GM20000 (cell line): ENCODE measurements at regions not wholly inside any gene's neighbourhood (a gene's known extent, or its start where the extent isn't known, plus 50 kb on each side); places are given as distances from the start of the nearest gene placed in this dataset.
"Not testable (repeated sequence)": the region's sequence is repeated elsewhere in the genome, so short reads cannot be mapped to it uniquely, and the experiment has no call there.

Source experiments
- DNase-seq: peaks from one replicate; pipeline ENCODE4 v3.0.0; 2012; ENCODE audit warnings: low spot score
- TF ChIP-seq, protein P1 (sequence below): IDR thresholded peaks from 2 replicates; pipeline ENCODE4 v1.5.1; 2012; ENCODE audit warnings: mild to moderate bottlenecking, control low read depth; ENCODE audit errors: extremely low read depth, missing control alignments

DNA sequence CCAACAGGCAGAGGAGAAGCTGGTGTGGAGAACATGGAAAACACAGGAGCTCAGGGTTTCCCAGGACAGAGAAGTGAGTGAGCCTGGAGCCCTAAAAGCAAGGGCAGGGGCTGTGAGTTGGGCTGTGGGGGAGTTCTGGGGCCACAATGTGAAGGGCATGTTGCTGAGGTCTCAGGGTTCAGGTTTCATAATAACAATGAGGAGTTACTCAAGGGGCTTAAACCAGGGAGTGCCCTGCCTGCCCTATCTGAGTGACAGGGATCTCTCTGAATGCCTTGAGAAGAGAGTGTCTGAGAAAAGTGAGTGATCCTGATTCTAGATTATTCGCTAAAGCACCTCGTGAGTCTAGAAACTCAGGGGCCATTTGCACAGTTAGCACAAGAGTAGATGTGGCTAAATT, 129.6 kb downstream of the VPREB1 start:
- TF ChIP-seq, protein P1, sequence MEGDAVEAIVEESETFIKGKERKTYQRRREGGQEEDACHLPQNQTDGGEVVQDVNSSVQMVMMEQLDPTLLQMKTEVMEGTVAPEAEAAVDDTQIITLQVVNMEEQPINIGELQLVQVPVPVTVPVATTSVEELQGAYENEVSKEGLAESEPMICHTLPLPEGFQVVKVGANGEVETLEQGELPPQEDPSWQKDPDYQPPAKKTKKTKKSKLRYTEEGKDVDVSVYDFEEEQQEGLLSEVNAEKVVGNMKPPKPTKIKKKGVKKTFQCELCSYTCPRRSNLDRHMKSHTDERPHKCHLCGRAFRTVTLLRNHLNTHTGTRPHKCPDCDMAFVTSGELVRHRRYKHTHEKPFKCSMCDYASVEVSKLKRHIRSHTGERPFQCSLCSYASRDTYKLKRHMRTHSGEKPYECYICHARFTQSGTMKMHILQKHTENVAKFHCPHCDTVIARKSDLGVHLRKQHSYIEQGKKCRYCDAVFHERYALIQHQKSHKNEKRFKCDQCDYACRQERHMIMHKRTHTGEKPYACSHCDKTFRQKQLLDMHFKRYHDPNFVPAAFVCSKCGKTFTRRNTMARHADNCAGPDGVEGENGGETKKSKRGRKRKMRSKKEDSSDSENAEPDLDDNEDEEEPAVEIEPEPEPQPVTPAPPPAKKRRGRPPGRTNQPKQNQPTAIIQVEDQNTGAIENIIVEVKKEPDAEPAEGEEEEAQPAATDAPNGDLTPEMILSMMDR, result no peak
- no peak for DNase-seq

DNA sequence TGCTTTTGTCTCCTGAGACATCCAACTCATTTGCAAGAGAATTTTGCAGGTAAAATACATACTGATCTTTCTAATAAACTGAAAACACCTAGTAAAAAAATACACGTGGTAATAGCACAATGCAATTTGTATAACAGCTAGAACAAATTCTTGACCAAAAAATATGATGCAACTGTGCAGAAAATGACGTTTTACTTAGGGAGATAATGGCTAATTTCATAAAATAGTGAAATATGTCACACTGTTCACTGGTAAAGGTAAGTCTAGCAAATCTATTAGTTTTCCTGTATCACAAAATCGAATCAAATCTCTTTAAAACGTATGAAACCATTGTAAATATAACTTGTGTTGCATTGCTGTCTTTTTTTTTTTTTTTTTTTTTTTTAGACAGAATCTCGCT, 130.0 kb downstream of the VPREB1 start:
- TF ChIP-seq, protein P1, result no peak
- DNase-seq, result no peak

- TF ChIP-seq, protein P1, result no peak
- no peak for DNase-seq
Observed at GRCh38 chr22:22375576-22376351, 131.2 kb downstream of the VPREB1 start.

DNA sequence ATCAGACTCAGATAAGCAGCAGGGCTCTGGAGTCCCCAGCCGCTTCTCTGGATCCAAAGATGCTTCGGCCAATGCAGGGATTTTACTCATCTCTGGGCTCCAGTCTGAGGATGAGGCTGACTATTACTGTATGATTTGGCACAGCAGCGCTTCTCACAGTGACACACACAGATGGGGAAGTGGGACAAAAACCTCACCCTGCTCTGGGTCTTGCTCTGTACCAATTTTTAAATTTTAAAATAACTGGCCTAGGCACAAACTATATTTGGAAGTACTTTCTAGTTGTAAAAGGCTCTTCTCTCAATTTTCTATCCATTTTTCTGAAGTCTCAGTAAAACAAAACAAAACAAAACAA, 131.7 kb downstream of the VPREB1 start:
- TF ChIP-seq, protein P1, result no peak

GRCh38 chr22:22376884-22377283, 131.7 kb downstream of the ZNF280B start:
- not testable (repeated sequence) for DNase-seq

More for the DNA sequence above, 131.7 kb downstream of the VPREB1 start:
- DNase-seq, result no peak

GRCh38 chr22:22377335-22377734, 131.2 kb downstream of the ZNF280B start:
- TF ChIP-seq, protein P1, result no peak
- no peak for DNase-seq

DNA sequence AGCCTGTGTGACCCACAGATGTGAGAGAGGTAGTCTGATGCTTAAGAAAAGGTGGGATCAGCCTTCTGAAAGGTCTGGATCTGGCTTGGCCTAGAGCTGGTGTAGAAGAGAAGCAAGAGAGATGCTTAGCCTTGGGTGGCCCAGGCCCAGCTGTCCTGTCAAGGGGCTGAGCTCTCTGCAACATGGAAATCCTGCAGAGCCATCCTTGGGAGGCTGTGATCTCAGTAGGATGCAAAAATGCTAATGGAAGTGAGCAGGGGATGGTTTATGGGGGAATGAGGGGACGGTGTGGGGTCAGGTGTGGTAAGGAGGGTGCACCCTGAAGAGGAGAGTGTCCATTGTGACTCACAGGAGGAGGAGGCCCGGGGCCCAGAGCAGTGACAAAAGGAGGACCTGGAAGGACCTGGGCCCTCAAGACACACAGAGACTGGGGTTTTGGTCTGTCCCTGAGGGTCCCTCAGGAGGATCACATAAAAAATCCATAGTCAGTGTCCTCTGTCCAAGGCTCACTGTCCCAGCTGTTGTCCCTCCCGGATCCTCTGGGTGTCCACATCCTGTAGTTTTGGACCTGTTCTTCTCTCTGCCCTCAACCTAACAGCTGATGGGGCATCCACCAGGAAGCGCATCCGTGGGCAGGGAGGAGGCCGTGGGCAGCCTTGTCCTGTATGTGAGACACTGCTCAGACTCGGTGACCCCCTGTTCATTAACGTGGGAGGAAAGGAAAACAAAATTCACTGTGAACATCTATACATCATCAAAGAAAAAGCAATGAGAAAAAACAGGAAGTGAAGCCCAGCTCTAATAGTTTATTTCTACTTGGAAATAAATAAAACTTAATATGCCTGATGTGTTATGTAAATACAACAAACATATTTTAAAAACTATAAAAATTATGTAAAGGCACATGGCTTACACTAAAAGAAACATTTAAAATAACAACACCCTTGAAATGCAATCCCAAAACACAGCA, 129.8 kb downstream of the ZNF280B start:
- TF ChIP-seq, protein P1, result no peak
- DNase-seq, result no peak
